ENCODE measurements at regions not wholly inside any gene's neighbourhood (a gene's known extent, or its start where the extent isn't known, plus 50 kb on each side); places are given as distances from the start of the nearest gene placed in this dataset.

DNA sequence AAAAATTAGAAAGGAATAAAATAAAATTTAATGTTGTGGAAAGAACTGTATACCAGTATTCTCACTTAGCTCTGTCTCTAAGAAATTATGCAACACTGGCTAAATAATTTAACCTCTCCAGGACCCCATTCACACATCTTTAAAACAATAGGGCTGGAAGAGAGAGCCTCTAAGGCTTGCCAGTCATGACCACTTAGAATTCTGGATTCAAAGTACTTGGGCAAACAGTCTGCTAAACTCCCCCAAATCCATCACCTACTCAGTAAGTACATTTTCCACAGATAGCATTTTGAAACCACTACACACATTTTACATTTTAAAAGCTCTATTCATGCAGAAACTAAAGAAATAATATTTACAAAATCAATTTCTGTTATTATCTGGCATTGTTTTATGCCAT lies 291.7 kb downstream of the TMEM167A start:
- TF ChIP-seq POU2F2 (IDR thresholded peaks at IDR 0.05; ENCODE audit: borderline replicate concordance, low read depth, low read length) (no peak), SMAD1 (IDR thresholded peaks at IDR 0.05; ENCODE audit: low read depth, partially characterized antibody) (no peak), STAT3 (IDR thresholded peaks at IDR 0.05; ENCODE audit: low read depth, low read length) (no peak), YBX1 (IDR thresholded peaks at IDR 0.05) (no peak), FOXM1 (IDR thresholded peaks at IDR 0.05; ENCODE audit: low read depth, low read length) (no peak), SUZ12 (IDR thresholded peaks at IDR 0.05; ENCODE audit: unreplicated experiment) (no peak), POLR2A (IDR thresholded peaks at IDR 0.05; ENCODE audit: low read depth, low read length) (no peak), EZH2 (IDR thresholded peaks at IDR 0.05; ENCODE audit: borderline replicate concordance, control insufficient read depth, low read depth, low read length) (no peak), RAD21 (IDR thresholded peaks at IDR 0.05; ENCODE audit: insufficient read depth, low read depth, low read length) (no peak), BCL3 (IDR thresholded peaks at IDR 0.05; ENCODE audit: borderline replicate concordance, insufficient read depth, low read depth, low read length, poor library complexity, severe bottlenecking) (no peak), STAT1 (conservative IDR thresholded peaks at IDR 0.05) (no peak)
- TF ChIP-seq, protein P1, sequence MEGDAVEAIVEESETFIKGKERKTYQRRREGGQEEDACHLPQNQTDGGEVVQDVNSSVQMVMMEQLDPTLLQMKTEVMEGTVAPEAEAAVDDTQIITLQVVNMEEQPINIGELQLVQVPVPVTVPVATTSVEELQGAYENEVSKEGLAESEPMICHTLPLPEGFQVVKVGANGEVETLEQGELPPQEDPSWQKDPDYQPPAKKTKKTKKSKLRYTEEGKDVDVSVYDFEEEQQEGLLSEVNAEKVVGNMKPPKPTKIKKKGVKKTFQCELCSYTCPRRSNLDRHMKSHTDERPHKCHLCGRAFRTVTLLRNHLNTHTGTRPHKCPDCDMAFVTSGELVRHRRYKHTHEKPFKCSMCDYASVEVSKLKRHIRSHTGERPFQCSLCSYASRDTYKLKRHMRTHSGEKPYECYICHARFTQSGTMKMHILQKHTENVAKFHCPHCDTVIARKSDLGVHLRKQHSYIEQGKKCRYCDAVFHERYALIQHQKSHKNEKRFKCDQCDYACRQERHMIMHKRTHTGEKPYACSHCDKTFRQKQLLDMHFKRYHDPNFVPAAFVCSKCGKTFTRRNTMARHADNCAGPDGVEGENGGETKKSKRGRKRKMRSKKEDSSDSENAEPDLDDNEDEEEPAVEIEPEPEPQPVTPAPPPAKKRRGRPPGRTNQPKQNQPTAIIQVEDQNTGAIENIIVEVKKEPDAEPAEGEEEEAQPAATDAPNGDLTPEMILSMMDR (IDR thresholded peaks at IDR 0.05 in 2 of 3, conservative IDR thresholded peaks at IDR 0.05 in 1 of 3; ENCODE audit: control insufficient read depth in 2 of 3, extremely low read depth in 1 of 3, insufficient read depth in 1 of 3, low read depth in 3 of 3, low read length in 3 of 3) = no peak
- TF ChIP-seq, protein P2, sequence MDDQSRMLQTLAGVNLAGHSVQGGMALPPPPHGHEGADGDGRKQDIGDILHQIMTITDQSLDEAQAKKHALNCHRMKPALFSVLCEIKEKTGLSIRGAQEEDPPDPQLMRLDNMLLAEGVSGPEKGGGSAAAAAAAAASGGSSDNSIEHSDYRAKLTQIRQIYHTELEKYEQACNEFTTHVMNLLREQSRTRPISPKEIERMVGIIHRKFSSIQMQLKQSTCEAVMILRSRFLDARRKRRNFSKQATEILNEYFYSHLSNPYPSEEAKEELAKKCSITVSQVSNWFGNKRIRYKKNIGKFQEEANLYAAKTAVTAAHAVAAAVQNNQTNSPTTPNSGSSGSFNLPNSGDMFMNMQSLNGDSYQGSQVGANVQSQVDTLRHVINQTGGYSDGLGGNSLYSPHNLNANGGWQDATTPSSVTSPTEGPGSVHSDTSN (IDR thresholded peaks at IDR 0.05; ENCODE audit: insufficient replicate concordance, low read depth, low read length) = no peak
- TF ChIP-seq, protein P3, sequence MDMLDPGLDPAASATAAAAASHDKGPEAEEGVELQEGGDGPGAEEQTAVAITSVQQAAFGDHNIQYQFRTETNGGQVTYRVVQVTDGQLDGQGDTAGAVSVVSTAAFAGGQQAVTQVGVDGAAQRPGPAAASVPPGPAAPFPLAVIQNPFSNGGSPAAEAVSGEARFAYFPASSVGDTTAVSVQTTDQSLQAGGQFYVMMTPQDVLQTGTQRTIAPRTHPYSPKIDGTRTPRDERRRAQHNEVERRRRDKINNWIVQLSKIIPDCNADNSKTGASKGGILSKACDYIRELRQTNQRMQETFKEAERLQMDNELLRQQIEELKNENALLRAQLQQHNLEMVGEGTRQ (IDR thresholded peaks at IDR 0.05; ENCODE audit: borderline replicate concordance, low read depth, low read length) = no peak

Data from GM12878 (cell line).